OCI-LY3 (cell line): ENCODE measurements at regions not wholly inside any gene's neighbourhood (a gene's known extent, or its start where the extent isn't known, plus 50 kb on each side); places are given as distances from the start of the nearest gene placed in this dataset.

Experiments
- H2AFZ ChIP-seq: fragments of 200-600, 300-600 bp; shearing (Covaris generic); 2 replicates; pipeline ENCODE4 v1.6.0; 2014; ENCODE audit warnings: antibody characterized with exemption, low read depth, low read length
- H3K27ac ChIP-seq: fragments of 200-600, 300-600 bp; sonication (generic); 2 replicates; pipeline ENCODE4 v1.5.1; 2014; ENCODE audit warnings: mild to moderate bottlenecking, low read length, moderate library complexity, mixed read lengths
- H3K27me3 ChIP-seq: fragments of 200-600, 300-600 bp; sonication (generic); 2 replicates; pipeline ENCODE4 v1.6.1; 2014; ENCODE audit warnings: low read depth, low read length, mixed read lengths
- H3K36me3 ChIP-seq: fragments of 200-600, 300-600 bp; sonication (generic); replicated peaks from 2 replicates; pipeline ENCODE3; 2014; ENCODE audit warnings: low read depth, low read length, mixed read lengths
- H3K4me1 ChIP-seq: fragments of 300-600, 200-600 bp; sonication (generic); 2 replicates; pipeline ENCODE4 v1.6.1; 2014; ENCODE audit warnings: low read length, mixed read lengths
- H3K4me2 ChIP-seq: fragments of 200-600, 300-600 bp; sonication (generic); 2 replicates; pipeline ENCODE4 v1.6.1; 2014; ENCODE audit warnings: low read length, mixed read lengths
- H3K4me3 ChIP-seq: fragments of 300-600, 200-600 bp; sonication (generic); 2 replicates; pipeline ENCODE4 v1.5.1; 2014; ENCODE audit warnings: antibody characterized with exemption, mild to moderate bottlenecking, low read length, moderate library complexity
- H3K79me2 ChIP-seq: fragments of 300-600, 200-600 bp; shearing (Covaris generic); 2 replicates; pipeline ENCODE4 v1.6.1; 2014; ENCODE audit warnings: mild to moderate bottlenecking, low read length, mixed read lengths
- H3K9ac ChIP-seq: fragments of 300-600, 200-600 bp; shearing (Covaris generic); 2 replicates; pipeline ENCODE4 v1.6.0; 2014; ENCODE audit warnings: mild to moderate bottlenecking, low read length, moderate library complexity
- H3K9me3 ChIP-seq: fragments of 200-600, 300-600 bp; shearing (Covaris generic); 2 replicates; pipeline ENCODE4 v1.6.1; 2014; ENCODE audit warnings: low read length, mixed read lengths; ENCODE audit not compliant: insufficient read depth
- H4K20me1 ChIP-seq: fragments of 200-600, 300-600 bp; sonication (generic); 2 replicates; pipeline ENCODE4 v1.6.1; 2016; ENCODE audit warnings: low read length, mixed read lengths; ENCODE audit not compliant: insufficient read depth
- CTCF ChIP-seq: fragments of 200-600, 300-600 bp; sonication (generic); IDR thresholded peaks from 2 replicates; pipeline ENCODE4 v1.5.1; 2014; ENCODE audit warnings: antibody characterized with exemption, low read length, low read depth
- EZH2phosphoT487 ChIP-seq: fragments of 200-600 bp; shearing (Covaris generic); IDR thresholded peaks from 2 replicates; pipeline ENCODE4 v1.6.1; 2018; ENCODE audit warnings: antibody characterized with exemption, mixed run types, low read depth

GRCh38 chr15:47505712-47506328 is 211.5 kb upstream of the SEMA6D start:
- Histone ChIP-seq H3K27ac (no peak overlapping the region), H3K4me1 (no peaks in the 10 kb centered on the region), H3K9ac (no peak overlapping the region), H3K4me2 (no peak overlapping the region), H3K79me2 (no peaks in the 10 kb centered on the region), H3K9me3 (no peaks in the 10 kb centered on the region), H4K20me1 (no peaks in the 10 kb centered on the region), H3K36me3 (no peaks in the 10 kb centered on the region), H3K4me3 (no peak overlapping the region), H3K27me3 (0 out of 2 replicates have a peak, but pooled peaks cover 4% of the 10 kb centered on the region), H2AFZ (no peak overlapping the region)
- TF ChIP-seq CTCF: no peak
- no peak for TF ChIP-seq EZH2phosphoT487

- Histone ChIP-seq H3K79me2 (no peaks in the 10 kb centered on the region), H3K27me3 (0 out of 2 replicates have a peak, but pooled peaks cover 4% of the 10 kb centered on the region), H4K20me1 (no peaks in the 10 kb centered on the region), H2AFZ (no peak overlapping the region), H3K4me2 (no peak overlapping the region), H3K4me3 (no peak overlapping the region), H3K9ac (no peak overlapping the region), H3K9me3 (no peaks in the 10 kb centered on the region), H3K4me1 (no peaks in the 10 kb centered on the region), H3K27ac (no peak overlapping the region), H3K36me3 (no peaks in the 10 kb centered on the region)
- no peak for TF ChIP-seq EZH2phosphoT487
- no peak for TF ChIP-seq CTCF
These were observed 210.8 kb upstream of the SEMA6D start for GRCh38 chr15:47506329-47507100.

- no peak for TF ChIP-seq CTCF
- TF ChIP-seq EZH2phosphoT487: no peak
- Histone ChIP-seq H3K27ac (no peak overlapping the region), H3K4me2 (no peak overlapping the region)
These were observed 209.9 kb upstream of the SEMA6D start for GRCh38 chr15:47507221-47507985.

GRCh38 chr15:47511261-47511660 is 206.0 kb upstream of the SEMA6D start:
- H3K9ac ChIP-seq: no peak overlapping the region
- no peak overlapping the region for H3K4me2 ChIP-seq
- no peak overlapping the region for H2AFZ ChIP-seq
- H3K9me3 ChIP-seq: no peaks in the 10 kb centered on the region
- H3K27me3 ChIP-seq: 0 out of 2 replicates have a peak, but pooled peaks cover 4% of the 10 kb centered on the region
- no peak overlapping the region for H3K4me3 ChIP-seq
- H3K79me2 ChIP-seq: no peaks in the 10 kb centered on the region
- H3K36me3 ChIP-seq: no peaks in the 10 kb centered on the region
- no peaks in the 10 kb centered on the region for H3K4me1 ChIP-seq
- H3K27ac ChIP-seq: no peak overlapping the region
- TF ChIP-seq CTCF: no peak
- no peak for TF ChIP-seq EZH2phosphoT487
- no peaks in the 10 kb centered on the region for H4K20me1 ChIP-seq

More at GRCh38 chr15:47507221-47507985, 209.9 kb upstream of the SEMA6D start:
- H2AFZ ChIP-seq: no peak overlapping the region
- no peaks in the 10 kb centered on the region for H3K79me2 ChIP-seq
- H3K4me1 ChIP-seq: no peaks in the 10 kb centered on the region
- H3K27me3 ChIP-seq: 0 out of 2 replicates have a peak, but pooled peaks cover 4% of the 10 kb centered on the region
- no peak overlapping the region for H3K4me3 ChIP-seq
- H3K9me3 ChIP-seq: no peaks in the 10 kb centered on the region
- H3K36me3 ChIP-seq: no peaks in the 10 kb centered on the region
- H3K9ac ChIP-seq: no peak overlapping the region
- no peaks in the 10 kb centered on the region for H4K20me1 ChIP-seq
